ENCODE measurements at regions not wholly inside any gene's neighbourhood (a gene's known extent, or its start where the extent isn't known, plus 50 kb on each side); places are given as distances from the start of the nearest gene placed in this dataset.

DNA sequence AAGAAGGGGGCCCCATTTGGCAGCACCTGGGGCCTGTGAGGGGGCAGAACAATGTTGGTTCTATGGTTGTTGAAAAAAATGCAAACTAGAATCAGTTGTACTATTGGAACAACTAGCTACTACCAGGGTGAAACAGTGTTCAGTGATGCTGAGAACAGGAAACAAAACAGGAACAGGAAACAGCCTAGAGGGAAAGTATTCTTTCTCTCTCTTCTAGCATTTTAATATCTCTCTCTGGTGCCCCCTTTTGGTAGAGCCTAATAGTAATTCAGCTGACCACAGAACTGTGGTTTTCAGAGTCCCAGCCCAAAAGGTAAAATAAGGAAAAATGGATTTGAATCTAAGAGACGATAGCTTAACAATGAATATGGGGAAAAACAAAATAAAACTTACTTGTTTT, 138.0 kb upstream of the KCNN2 start:
- Histone ChIP-seq H3K27me3 (no peaks in the 10 kb centered on the region), H3K27ac (no peak overlapping the region), H3K36me3 (no peaks in the 10 kb centered on the region), H3K9me3 (peaks cover 0 to 29% (median 1%) of the 10 kb centered on the region in 4 donors), H3K4me1 (no peaks in the 10 kb centered on the region), H3K4me3 (no peak overlapping the region)
- TF ChIP-seq CTCF (IDR thresholded peaks at IDR 0.05) (no peak), POLR2A (IDR thresholded peaks at IDR 0.05) (no peak), EP300 (IDR thresholded peaks at IDR 0.05) (no peak)
- WGBS, 2 donors: 95 to 98% methylated on average over 1 of the region's 1 CpG
- DNase-seq (ENCODE audit: low spot score in 2 of 2): no peak

DNA sequence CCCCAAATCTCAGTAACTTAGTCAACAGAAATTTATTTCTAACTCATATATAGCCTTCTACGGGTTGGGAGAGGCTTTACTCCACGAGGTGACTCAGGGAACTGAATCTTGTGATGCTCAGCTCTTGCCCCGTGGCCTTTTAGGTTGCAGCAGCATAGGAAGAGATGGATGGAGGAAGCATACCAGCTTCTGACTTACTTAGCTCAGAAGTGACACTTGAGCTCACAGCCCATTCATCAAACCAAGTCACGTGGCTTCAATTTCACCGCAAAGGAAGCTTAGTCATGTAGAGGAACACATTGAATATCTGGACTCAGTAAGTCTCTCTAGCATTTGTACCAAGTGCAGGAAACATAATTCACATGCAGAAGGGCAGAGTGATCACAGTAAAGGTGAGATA, 124.1 kb upstream of the KCNN2 start:
- DNase-seq (ENCODE audit: low spot score in 2 of 2): no peak
- no peaks in the 10 kb centered on the region for H3K27me3 ChIP-seq
- H3K27ac ChIP-seq: no peak overlapping the region
- H3K4me3 ChIP-seq: no peak overlapping the region
- no peaks in the 10 kb centered on the region for H3K36me3 ChIP-seq
- 59 to 73% methylated on average over 5 of the region's 5 CpGs for WGBS, 2 donors
- TF ChIP-seq CTCF (IDR thresholded peaks at IDR 0.05): no peak
- no peak for TF ChIP-seq EP300 (IDR thresholded peaks at IDR 0.05)
- TF ChIP-seq POLR2A (IDR thresholded peaks at IDR 0.05): no peak
- no peaks in the 10 kb centered on the region for H3K9me3 ChIP-seq
- no peaks in the 10 kb centered on the region for H3K4me1 ChIP-seq

DNA sequence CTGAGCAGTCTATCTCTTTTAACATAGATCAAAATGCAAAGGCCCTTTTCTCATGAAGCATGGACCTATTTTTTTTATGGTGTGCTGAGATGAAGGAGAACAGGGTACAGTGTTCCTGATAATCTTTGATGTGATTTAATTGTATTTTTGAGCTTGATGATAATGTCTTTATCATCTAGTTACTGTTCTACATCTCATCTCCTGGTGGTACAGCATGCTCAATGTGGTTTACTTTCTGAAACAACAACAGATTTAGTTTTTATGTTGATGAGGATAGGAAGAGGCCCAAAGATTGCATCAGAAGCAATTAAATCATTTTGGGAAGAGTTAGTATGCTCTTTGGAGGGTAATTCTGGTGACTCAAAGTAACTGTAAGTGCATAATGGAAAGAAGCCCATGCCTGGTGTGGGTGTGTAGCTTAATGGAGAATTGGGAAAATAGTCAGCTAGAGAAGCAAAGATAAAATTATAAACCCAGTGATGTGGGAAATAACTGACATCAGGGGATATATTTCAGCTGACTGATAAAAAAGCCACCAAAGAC, 123.0 kb upstream of the KCNN2 start:
- Histone ChIP-seq H3K4me1 (no peaks in the 10 kb centered on the region), H3K9me3 (no peaks in the 10 kb centered on the region), H3K4me3 (no peak overlapping the region), H3K36me3 (no peaks in the 10 kb centered on the region), H3K27me3 (no peaks in the 10 kb centered on the region), H3K27ac (no peak overlapping the region)
- TF ChIP-seq CTCF (IDR thresholded peaks at IDR 0.05) (no peak), POLR2A (IDR thresholded peaks at IDR 0.05) (no peak), EP300 (IDR thresholded peaks at IDR 0.05) (no peak)
- no peak for DNase-seq (ENCODE audit: low spot score in 2 of 2)

DNA sequence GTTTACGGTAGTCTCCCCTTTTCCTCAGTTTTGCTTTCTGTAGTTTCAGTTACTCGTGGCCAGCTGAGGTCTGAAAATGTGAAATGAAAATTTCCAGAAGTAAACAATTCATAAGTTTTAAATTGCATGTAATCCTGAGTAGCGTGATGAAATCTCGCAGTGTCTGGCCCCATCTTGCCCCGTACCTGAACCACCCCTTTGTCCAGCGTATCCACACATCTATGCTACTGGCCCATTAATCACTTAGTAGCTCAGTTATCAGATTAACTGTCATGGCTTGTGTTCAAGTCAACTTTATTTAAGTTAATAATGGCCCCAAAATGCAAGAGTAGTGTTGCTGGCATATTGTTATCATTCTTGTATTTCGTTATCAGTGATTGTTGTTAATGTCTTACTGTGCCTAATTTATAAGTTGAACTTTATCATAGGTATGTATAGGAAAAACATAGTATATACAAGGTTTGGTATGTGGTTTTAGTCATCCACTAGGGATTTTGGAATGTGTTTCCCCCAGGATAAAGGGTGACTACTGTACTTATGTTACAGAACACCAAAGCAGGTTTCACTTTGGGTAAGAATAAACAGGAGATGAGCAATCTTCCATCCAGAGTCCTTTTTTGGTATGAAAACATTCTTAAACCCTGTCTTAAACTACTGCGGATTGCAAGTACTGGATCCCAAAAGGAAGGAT, 118.4 kb upstream of the KCNN2 start:
- DNase-seq (ENCODE audit: low spot score in 2 of 2): no peak
- no peaks in the 10 kb centered on the region for H3K36me3 ChIP-seq
- no peak overlapping the region for H3K27ac ChIP-seq
- TF ChIP-seq CTCF (IDR thresholded peaks at IDR 0.05) (no peak), POLR2A (IDR thresholded peaks at IDR 0.05) (no peak), EP300 (IDR thresholded peaks at IDR 0.05) (no peak)
- no peaks in the 10 kb centered on the region for H3K9me3 ChIP-seq
- H3K4me1 ChIP-seq: no peaks in the 10 kb centered on the region
- no peak overlapping the region for H3K4me3 ChIP-seq
- 85 to 88% methylated on average over 8 of the region's 8 CpGs for WGBS, 2 donors
- no peaks in the 10 kb centered on the region for H3K27me3 ChIP-seq

GRCh38 chr5:114243972-114244317, 117.9 kb upstream of the KCNN2 start:
- Histone ChIP-seq H3K9me3 (no peaks in the 10 kb centered on the region), H3K4me3 (no peak overlapping the region), H3K36me3 (no peaks in the 10 kb centered on the region), H3K27ac (no peak overlapping the region), H3K27me3 (no peaks in the 10 kb centered on the region), H3K4me1 (no peaks in the 10 kb centered on the region)
- DNase-seq (ENCODE audit: low spot score in 2 of 2): no peak
- WGBS, 2 donors: 80 to 88% methylated on average over 1 of the region's 1 CpG
- TF ChIP-seq CTCF (IDR thresholded peaks at IDR 0.05): no peak
- no peak for TF ChIP-seq EP300 (IDR thresholded peaks at IDR 0.05)
- no peak for TF ChIP-seq POLR2A (IDR thresholded peaks at IDR 0.05)

Measured in tibial nerve (tissue), 4 donors.